Motor neuron (in vitro differentiated cells): ENCODE measurements at regions not wholly inside any gene's neighbourhood (a gene's known extent, or its start where the extent isn't known, plus 50 kb on each side); places are given as distances from the start of the nearest gene placed in this dataset.
"Not testable (repeated sequence)": the region's sequence is repeated elsewhere in the genome, so short reads cannot be mapped to it uniquely, and the experiment has no call there.

Experiments
- ATAC-seq, 8 experiments: fragments of 200-7000 bp; cut with Tn5 transposase; replicated peaks in 6 of 8; 2 replicates each; pipeline ENCODE4 v1.8.0; 2021; ENCODE audit warnings: mild to moderate bottlenecking in 8 of 8, moderate library complexity in 8 of 8
- H3K27ac ChIP-seq, 2 donors: fragments of 250-450 bp; sonication (Bioruptor Pico); 2 replicates each; pipeline ENCODE4 v1.9.0; 2021; ENCODE audit warnings: antibody characterized with exemption in 2 of 2, mild to moderate bottlenecking in 2 of 2, moderate library complexity in 1 of 2
- H3K4me1 ChIP-seq, 2 donors: fragments of 250-450 bp; sonication (Bioruptor Pico); replicated peaks in 1 of 2; 2 replicates each; pipeline ENCODE4 v1.6.1; 2021; ENCODE audit warnings: antibody characterized with exemption in 2 of 2, mild to moderate bottlenecking in 2 of 2, moderate library complexity in 1 of 2
- H3K4me3 ChIP-seq, 5 donors: fragments of 250-450 bp; sonication (Bioruptor Pico); 2 replicates each; pipeline ENCODE4 v1.9.0; 2021; ENCODE audit warnings: antibody characterized with exemption in 5 of 5, mild to moderate bottlenecking in 5 of 5, moderate library complexity in 4 of 5
- WGBS, 10 experiments: fragments of 450-650 bp; shearing (Covaris generic); methylation state at CpG; one replicate each; pipeline ENCODE4 v1.0.0; 2022; 5-methylcytosine and 5-hydroxymethylcytosine counted together
- in situ Hi-C, 9 experiments: fragments of 400-800 bp; cut with MboI; loops; one replicate each; pipeline ENCODE4 v1.15.0; 2021; ENCODE audit warnings: low sequenced_read_pairs in 9 of 9, low pct_unique_long_range_greater_than_20kb in 2 of 9; ENCODE audit not compliant: unreplicated experiment in 9 of 9

DNA sequence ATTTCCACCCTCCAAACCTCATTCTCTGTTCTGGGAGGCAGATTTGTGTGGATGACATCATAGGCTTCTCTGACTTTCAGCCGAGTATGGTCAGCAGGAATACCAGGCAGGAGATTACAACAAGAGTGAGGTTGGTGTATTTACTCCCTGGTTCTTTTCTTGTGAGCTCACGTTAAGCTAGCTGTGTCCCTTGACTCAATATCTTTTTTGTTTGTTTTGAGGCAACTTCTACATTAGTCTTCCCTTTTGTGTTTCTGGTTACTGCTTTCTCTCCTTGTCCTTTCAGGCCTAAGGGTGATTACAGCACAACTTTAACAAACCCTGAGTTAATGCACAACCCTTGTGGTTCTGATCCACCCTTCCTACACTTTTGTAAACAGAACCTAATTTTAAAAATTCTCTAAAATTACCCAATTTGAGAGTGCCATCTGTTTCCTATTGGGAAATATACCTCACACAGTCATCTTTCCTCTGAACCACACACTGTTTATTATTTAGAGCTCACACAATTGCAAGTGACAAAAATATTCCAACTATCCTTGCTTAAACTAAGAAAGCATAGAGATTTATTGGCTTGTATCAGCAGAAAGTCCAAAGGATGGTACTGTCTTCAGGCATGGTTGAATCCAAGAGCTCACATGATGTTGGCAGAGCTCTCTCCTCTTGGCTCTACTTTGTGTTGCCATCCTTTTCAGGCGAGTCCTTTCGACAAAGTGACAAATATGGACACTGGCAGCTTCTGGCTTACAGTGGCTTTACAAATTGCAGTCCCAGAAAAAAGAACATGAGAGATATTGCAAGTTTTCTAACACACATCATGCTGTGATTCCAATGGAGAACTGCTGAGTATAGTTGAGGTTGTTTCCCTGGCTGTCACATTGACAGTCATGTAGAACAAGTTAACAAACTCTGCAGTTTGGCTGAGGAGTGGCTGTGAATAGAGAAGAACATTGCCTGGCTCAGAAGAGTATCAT lies 150.5 kb upstream of the DDIT4L start:
- ATAC-seq, result peak; percentile 22 to 69 (median 56)
- WGBS, 10 experiments, result 27 to 100% (median 58%) methylated on average over 1 to 4 of the region's 4 CpGs; no CpG with 5 or more reads in 2 of the 10 experiments
- H3K4me3 ChIP-seq, result no peak overlapping the region
- in situ Hi-C loops, result no loop called here
- peaks cover 0 to 9% of the 10 kb centered on the region in 2 donors for H3K4me1 ChIP-seq
- H3K27ac ChIP-seq, result no peak overlapping the region

DNA sequence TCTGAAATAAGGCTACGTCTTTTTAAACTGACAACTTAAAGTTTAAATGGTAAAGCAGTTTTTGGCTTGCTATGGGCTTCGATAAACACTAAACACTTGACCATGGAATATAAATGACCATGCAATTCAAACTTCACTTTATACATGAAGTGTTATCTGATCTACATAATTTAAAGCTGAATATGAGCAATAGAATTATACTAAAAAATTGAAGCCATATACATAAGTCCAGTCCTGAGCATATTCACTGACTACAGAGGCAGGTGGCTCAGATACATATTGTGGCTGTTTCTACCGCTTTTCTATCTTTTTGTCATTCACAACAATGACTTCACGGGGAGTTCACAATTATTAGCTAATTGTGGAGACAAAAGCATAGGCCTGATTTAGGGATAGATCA lies 149.6 kb upstream of the DDIT4L start:
- no peak overlapping the region for H3K4me3 ChIP-seq
- in situ Hi-C loops, result no loop called here
- peak in 3 of 8 experiments; percentile 14 to 98 (median 56) for ATAC-seq
- H3K4me1 ChIP-seq, result peaks cover 0 to 9% of the 10 kb centered on the region in 2 donors
- WGBS, 10 experiments, result 0 to 92% (median 71%) methylated on average over 2 to 3 of the region's 4 CpGs
- H3K27ac ChIP-seq, result no peak overlapping the region

DNA sequence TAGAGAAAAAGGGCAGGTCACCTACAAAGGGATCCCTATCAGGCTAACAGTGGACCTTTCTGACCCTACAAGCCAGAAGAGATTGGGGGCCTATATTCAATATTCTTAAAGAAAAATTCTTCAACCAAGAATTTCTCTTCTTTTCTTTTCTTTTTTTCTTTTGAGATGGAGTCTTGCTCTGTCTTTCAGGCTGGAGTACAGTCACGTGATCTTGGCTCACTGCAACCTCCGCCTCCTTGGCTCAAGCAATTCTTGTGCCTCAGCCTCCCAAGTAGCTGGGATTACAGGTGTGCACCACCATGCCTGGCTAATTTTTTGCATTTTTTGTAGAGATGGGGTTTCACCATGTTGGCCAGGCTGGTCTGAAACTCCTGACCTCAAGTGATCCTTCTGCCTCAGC lies 143.2 kb upstream of the DDIT4L start:
- in situ Hi-C loops, result not testable (repeated sequence)
- 73 to 100% (median 82%) methylated on average over 1 to 2 of the region's 2 CpGs; no CpG with 5 or more reads in 2 of the 10 experiments for WGBS, 10 experiments

GRCh38 chr4:100317032-100317864 lies 127.0 kb upstream of the DDIT4L start:
- 20 to 91% (median 60%) methylated on average over 2 to 7 of the region's 7 CpGs for WGBS, 10 experiments
- H3K27ac ChIP-seq, result no peak overlapping the region
- ATAC-seq, result no peak
- H3K4me3 ChIP-seq, result no peak overlapping the region
- in situ Hi-C loops, result no loop called here
- H3K4me1 ChIP-seq, result no peaks in the 10 kb centered on the region

More for the DNA sequence above, 143.2 kb upstream of the DDIT4L start:
- not testable (repeated sequence) for H3K4me3 ChIP-seq, ATAC-seq, H3K4me1 ChIP-seq, H3K27ac ChIP-seq

DNA sequence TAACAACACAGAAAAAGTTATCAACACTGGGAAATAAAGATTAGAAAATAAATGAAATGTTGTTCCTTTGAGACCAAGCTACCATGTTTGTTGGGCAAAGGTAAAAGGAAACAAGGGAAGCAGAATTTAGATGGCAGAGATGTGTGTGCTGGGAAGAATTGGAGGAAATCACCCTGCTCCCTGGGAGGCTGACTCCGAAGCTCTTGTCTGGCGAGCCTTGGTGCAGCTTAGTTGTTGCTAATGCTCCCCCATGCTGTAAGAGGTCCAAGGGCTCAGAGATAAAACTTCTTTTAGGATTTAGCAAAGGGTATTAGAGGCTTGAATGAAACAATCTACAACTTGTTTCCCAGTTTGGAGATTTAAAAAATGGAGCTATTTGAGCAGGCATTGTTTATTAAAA lies 123.8 kb upstream of the DDIT4L start:
- WGBS, 10 experiments, result 79 to 100% (median 92%) methylated on average over 1 to 2 of the region's 2 CpGs; no CpG with 5 or more reads in 3 of the 10 experiments
- H3K27ac ChIP-seq, result no peak overlapping the region
- no peak overlapping the region for H3K4me3 ChIP-seq
- no peak for ATAC-seq
- peaks cover under 1 to 4% of the 10 kb centered on the region in 2 donors for H3K4me1 ChIP-seq
- in situ Hi-C loops, result no loop called here

DNA sequence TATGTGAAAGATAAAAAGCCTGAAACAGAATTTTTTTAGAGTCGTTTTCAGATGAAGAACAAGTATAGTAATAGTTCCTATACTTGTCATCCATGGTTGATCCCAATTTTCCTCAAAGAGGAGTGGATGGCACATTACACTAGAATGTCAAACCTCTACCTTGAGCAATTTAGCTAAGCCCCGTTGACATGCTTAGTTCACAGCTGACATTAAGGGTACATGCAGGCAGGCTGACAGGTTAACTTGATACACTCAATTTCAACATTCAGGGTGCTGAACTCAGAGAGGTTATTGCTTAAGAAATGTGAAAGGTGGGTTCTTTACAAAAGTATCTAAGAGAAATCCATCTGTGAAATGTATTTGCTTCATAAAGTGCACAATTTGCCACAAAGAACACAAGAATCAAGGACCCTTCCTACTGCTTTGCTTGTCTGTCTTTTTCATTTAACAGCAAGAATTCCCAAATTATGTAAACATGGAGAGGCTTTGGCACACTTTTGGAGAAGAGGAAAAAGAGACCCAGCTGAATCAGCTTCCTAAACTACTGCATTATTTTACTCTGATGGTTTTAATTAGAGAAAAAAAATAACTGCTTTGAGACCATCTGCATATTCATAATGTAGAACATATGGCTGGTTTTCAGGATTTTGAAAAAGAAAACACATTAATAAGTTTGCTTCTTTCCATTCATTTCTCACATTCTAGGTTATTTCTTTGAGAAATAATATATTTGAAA lies 122.5 kb upstream of the DDIT4L start:
- in situ Hi-C loops, result no loop called here
- Histone ChIP-seq H3K4me3 (no peak overlapping the region), H3K4me1 (peaks cover 2 to 10% of the 10 kb centered on the region in 2 donors), H3K27ac (no peak overlapping the region)
- peak in 1 of 8 experiments; percentile 41 for ATAC-seq
- 71 to 92% (median 80%) methylated on average over 1 to 2 of the region's 2 CpGs; no CpG with 5 or more reads in 3 of the 10 experiments for WGBS, 10 experiments

GRCh38 chr4:100311181-100311580 lies 120.9 kb upstream of the DDIT4L start:
- Histone ChIP-seq H3K4me1 (peaks cover 2 to 10% of the 10 kb centered on the region in 2 donors), H3K4me3 (no peak overlapping the region), H3K27ac (no peak overlapping the region)
- in situ Hi-C loops, result no loop called here
- 37 to 100% (median 90%) methylated on average over 1 to 3 of the region's 3 CpGs; no CpG with 5 or more reads in 1 of the 10 experiments for WGBS, 10 experiments
- peak in 2 of 8 experiments; percentile 35 to 57 for ATAC-seq

DNA sequence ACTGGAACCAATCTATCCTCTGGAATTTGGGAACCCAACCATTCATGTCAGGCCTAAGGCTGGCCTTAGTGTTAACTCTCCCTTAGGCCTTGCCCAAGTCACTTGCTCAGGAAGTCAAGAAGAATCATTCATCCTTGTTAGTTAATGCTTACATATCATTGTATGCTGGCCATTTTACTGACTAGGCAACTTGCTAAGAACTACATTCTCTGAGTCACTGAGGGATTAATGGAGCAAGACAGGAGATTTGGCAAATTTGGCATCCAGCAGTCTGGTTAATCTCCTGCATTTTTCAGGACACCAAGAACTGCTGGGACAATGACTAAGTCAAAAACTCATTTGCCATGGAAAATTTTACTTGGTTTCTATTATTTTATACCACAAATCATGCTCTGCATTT lies 115.8 kb upstream of the DDIT4L start:
- Histone ChIP-seq H3K4me1 (peaks cover 2 to 10% of the 10 kb centered on the region in 2 donors), H3K4me3 (no peak overlapping the region), H3K27ac (no peak overlapping the region)
- in situ Hi-C loops, result no loop called here
- no peak for ATAC-seq

GRCh38 chr4:100302061-100303026 lies 112.1 kb upstream of the DDIT4L start:
- Histone ChIP-seq H3K4me1 (peaks cover 0 to 3% of the 10 kb centered on the region in 2 donors), H3K4me3 (no peak overlapping the region), H3K27ac (no peak overlapping the region)
- ATAC-seq, result no peak
- in situ Hi-C loops, result no loop called here
- WGBS, 10 experiments, result 80 to 100% (median 91%) methylated on average over 1 to 4 of the region's 9 CpGs; no CpG with 5 or more reads in 2 of the 10 experiments

DNA sequence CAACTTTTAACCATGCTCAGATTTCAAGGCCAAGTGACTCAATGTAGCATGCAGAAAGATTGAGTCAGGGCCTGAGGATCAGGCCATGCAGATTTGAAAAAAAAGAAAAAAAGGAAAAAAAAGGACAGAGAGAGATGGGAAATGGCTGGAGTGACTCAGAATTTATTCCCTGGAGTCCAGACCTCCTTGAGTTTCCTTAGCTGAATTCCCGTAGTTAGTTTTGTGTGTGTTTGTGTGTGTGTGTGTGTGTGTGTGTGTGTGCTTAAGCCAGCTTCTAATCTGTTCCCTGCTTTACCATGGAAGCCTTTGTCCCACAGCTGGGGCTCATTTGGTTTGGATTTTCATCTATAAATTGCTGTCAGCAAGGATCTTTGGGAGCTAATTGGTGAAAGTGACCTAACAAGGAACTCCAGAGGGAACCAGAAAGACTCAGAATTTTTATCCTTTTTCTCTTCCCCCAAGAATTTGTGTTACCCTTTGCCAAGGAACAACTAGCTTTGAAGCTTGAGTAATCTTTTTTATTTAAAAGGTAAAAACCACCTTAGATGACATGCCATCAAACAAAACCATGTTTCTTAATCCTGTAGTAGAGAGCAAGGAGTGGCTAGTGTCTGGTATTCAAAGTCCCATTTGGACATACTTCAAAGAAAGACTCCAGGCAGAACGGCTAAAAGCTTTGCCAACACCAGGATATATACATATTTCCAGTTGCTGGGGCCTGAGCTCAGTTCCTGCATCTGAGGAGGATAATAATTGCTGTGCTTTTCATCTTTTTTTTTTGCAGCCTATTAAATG lies 109.0 kb upstream of the DDIT4L start:
- peak; percentile 50 to 97 (median 90) for ATAC-seq
- in situ Hi-C loops, result no loop called here
- peaks cover 0 to 3% of the 10 kb centered on the region in 2 donors for H3K4me1 ChIP-seq
- H3K4me3 ChIP-seq, result no peak overlapping the region
- 0 to 52% (median 20%) methylated on average over 1 to 2 of the region's 2 CpGs; no CpG with 5 or more reads in 1 of the 10 experiments for WGBS, 10 experiments
- H3K27ac ChIP-seq, result no peak overlapping the region

DNA sequence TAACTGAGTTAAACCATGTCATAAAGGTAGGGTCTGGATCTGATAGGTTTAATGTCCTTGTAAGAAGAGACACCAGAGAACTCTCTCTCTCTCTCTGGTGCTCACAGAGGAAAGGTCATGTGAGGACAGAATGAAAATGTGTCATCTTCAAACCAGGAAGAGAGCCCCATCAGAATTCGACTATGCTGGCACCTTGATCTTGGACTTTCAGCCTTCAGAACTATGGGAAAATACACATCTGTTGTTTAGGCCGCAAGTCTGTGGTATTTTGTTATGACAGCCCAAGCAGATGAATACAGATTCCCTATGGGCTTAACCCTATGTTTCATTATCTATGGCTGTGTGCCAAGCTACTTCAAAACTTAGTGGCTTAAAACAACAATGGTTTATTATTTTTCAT lies 105.5 kb upstream of the DDIT4L start:
- 36 to 93% (median 75%) methylated on average over 2 of the region's 2 CpGs; no CpG with 5 or more reads in 5 of the 10 experiments for WGBS, 10 experiments
- no peak for ATAC-seq
- Histone ChIP-seq H3K27ac (no peak overlapping the region), H3K4me1 (peaks cover 0 to 3% of the 10 kb centered on the region in 2 donors), H3K4me3 (no peak overlapping the region)
- in situ Hi-C loops, result no loop called here
